ENCODE measurements at regions not wholly inside any gene's neighbourhood (a gene's known extent, or its start where the extent isn't known, plus 50 kb on each side); places are given as distances from the start of the nearest gene placed in this dataset.

DNA sequence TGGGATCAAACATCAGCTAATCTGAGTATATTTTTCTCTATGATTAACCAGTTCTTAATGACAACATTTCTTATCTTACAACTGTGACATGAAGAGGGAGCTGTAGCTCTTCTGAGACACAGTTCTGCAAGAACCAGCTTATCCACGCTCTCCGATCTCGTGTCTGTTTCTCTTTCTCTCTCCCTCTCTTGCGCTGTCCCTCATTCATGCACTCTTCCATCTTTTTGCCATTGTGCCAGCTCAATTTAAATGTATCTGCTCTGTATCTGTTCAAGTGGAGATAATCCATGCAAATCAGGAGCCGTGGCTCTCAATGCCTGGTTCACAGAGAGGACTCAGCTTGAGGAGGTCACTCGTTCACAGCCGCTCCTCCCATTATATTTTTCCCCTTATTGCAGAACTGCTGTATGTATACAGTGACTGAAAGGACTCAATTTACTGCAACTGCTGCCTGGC lies 494.7 kb upstream of the ADGRL2 start:
- TF ChIP-seq SUZ12 (IDR thresholded peaks at IDR 0.05; ENCODE audit: extremely low read depth, insufficient read depth, insufficient read length) (no peak), ZNF274 (IDR thresholded peaks at IDR 0.05; ENCODE audit: low read depth, low read length) (no peak), YY1 (IDR thresholded peaks at IDR 0.05; ENCODE audit: insufficient read depth, insufficient read length) (no peak)
